CD4-positive, alpha-beta T cell treated with Interleukin-2 at 100 ng/mL for 4 hours (primary cell): ENCODE measurements at regions not wholly inside any gene's neighbourhood (a gene's known extent, or its start where the extent isn't known, plus 50 kb on each side); places are given as distances from the start of the nearest gene placed in this dataset.
A peak's percentile ranks its signal among the peaks of the same experiment; 100 is the strongest.
"Not testable (repeated sequence)": the region's sequence is repeated elsewhere in the genome, so short reads cannot be mapped to it uniquely, and the experiment has no call there.

Experiments
- DNase-seq: peaks from one replicate; pipeline ENCODE4 v3.0.0-alpha.2; 2020; ENCODE audit warnings: low spot score

GRCh38 chr1:192906334-192906733 lies 97.5 kb downstream of the RGS2 start:
- no peak for DNase-seq

- DNase-seq: no peak
Measured at GRCh38 chr1:192907545-192908243, 98.9 kb downstream of the RGS2 start.

DNA sequence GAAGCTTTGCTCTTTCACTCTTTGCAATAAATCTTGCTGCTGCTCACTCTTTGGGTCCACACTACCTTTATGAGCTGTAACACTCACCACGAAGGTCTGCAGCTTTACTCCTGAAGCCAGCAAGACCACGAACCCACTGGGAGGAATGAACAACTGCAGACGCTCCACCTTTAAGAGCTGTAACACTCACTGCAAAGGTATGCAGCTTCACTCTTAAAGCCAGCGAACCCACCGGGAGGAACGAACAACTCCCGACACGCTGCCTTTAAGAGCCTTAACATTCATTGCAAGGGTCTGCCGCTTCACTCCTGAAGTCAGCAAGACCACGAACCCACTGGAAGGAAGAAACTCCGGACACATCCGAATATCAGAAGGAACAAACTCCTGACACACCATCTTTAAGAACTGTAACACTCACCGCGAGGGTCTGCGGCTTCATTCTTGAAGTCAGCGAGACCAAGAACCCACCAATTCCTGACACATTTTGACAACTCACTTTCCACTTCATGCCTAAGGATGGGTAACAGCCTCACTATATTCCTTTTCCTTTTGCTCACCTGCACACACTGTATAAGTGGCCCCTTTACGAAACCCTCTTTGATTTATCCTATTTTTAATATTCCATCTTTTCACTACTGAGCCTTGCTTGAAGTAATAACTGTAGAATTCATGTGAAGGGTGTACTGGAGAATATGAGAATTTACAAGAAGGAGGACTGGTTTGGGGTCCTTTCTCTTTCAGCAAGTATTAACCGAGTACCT lies 103.2 kb downstream of the RGS2 start:
- not testable (repeated sequence) for DNase-seq

GRCh38 chr1:192913683-192914082 lies 104.8 kb downstream of the RGS2 start:
- DNase-seq: no peak

GRCh38 chr1:192914092-192914491 lies 105.3 kb downstream of the RGS2 start:
- DNase-seq: no peak

DNA sequence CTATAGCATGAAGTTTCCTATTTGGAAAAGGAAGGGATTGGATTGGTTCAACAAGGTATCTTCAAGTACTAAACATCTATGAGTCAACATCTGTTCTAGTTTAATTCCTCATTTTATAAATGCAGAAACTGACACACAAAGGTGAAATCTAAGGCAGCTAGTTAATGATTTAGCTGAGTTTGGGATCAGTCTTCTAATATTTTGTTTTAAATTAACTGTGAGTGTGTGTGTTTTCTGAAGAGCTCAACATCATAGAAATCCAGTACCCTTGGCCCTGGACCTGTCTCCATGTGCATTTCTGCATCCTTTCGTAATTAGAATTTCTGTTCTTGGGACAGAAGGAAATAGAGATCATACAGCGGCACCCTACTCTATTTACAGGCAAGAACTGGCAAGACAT lies 105.9 kb downstream of the RGS2 start:
- DNase-seq: no peak

GRCh38 chr1:192916021-192916420 lies 107.2 kb downstream of the RGS2 start:
- no peak for DNase-seq

DNA sequence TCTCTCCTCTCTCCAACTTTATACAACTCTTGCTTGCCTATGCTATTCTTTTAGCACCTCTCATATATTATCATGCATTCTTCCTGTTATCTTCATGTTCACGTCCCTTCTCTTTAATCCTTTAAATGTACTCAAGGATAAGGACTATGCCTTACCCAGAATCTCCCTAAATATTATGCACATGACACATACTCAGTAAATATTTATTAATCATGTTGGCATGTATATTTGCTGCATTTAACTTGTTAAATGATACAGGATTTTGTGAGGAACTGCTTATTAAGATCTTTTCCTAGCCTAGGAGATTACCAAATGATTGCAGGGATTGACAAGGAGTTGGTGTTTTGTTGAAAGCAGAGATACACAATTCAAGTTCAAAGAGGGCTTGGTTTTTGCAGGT lies 109.4 kb downstream of the RGS2 start:
- no peak for DNase-seq

DNA sequence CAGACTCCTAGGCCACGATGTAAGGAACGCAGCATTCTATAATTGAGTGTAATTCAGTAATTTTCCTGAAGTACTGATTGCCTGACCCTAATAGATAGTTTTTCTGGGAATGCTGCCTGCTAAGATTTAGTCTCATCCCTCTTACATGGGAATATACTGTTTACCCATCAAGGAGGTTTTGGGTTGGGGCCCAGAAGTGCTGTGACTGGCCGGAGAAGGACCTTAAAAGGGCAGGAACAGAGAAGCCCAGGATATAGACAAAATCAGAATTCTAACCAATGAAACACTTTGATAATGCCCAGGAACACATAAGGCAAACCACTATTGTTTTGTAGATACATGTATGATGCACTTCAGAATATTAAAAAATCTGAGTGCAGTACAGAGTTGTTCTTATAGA lies 111.6 kb downstream of the RGS2 start:
- DNase-seq: no peak

DNA sequence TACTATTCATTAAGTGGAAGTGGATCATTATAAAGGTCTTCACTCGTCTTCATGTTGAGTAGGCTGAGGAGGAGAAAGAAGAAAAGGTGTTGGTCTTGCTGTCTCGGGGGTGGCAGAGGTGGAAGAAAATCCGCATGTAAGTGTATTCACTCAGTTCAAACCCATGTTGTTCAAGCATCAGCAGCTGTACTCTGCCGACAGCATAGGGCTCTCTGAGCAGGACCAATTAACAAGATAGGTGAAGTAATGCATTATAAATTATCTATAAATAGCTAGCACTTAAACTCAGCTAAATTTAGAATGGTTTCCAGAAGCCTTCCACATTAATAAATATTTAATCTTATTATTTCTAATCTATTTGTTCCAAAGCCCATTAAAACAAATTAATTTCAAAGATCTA lies 116.8 kb downstream of the RGS2 start:
- no peak for DNase-seq

GRCh38 chr1:192926736-192927135 lies 117.9 kb downstream of the RGS2 start:
- no peak for DNase-seq

GRCh38 chr1:192927496-192927895 lies 118.7 kb downstream of the RGS2 start:
- DNase-seq: no peak

DNA sequence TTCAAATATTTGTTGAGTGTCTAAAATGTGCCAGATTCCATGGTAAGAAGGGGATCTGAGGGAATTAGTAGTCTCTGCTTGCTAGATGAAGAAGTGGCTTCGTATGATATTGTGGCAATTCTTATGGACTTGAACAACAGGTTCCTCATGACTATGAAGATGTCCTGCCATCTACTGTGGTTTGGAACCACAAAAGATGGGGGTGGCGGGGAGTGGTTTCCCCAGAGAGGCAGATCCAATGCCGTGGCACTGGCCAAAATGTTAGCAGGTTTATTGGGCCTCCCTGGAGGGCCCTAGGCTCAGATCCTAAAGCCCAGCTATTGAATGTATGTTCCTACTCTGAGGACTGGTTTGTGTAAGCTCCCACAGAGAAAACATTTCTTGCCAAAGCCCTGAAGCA lies 120.8 kb downstream of the RGS2 start:
- no peak for DNase-seq

- no peak for DNase-seq
Measured at GRCh38 chr1:192933744-192934143, 124.9 kb downstream of the RGS2 start.

DNA sequence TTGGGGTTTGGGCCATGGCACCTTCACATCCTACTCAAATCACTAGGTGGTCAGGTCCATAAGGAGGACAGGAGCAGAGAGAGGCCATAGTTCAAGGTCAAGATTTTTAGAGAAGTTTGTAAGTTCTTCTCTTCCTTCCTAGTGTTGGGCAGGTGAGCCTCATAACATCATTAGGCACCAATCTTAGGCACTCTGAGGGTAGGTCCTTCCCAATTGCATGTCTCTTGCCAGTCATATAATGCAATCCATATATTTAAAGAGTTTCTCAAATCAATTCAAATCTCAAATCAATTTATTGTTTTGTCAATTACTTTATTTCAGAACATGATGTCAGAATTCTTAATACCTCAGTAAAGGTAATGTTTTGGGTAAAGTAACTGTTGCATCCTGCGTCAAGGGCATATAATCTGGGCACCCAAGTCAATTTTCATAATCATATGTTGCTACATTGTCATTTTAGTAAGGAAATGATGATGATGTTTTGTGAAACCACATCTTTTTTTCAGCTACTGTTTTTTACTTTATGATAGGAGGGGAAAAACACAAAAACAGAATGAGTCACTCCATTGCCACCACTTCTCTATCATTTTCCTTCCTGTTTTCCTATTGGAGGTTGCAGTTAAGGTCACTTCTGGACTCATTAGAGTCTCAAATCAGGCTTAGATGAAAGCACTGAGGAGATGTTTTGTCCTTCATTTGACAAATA lies 122.7 kb downstream of the UCHL5 start:
- peak; percentile 12 for DNase-seq

DNA sequence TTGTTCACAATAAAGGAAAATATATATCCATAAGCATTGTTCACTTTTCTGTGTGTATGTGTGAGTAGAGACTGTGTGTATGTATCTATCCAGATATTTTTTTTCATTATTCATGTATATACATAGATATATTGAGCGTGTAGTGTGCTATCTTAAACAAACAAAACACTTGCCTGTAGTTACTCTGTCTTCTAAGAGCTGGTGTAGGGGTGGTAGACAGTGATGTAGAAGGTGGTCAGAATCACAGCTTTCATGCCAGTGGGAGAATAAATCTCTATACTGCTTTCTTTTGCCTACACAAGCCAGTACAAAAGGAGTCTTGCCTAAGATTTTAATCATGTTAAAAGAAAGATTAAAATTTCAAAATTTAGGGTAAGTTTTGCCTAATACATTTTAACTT lies 122.0 kb downstream of the UCHL5 start:
- no peak for DNase-seq

- DNase-seq: no peak
Measured at GRCh38 chr1:192939440-192939839, 119.7 kb downstream of the UCHL5 start.

DNA sequence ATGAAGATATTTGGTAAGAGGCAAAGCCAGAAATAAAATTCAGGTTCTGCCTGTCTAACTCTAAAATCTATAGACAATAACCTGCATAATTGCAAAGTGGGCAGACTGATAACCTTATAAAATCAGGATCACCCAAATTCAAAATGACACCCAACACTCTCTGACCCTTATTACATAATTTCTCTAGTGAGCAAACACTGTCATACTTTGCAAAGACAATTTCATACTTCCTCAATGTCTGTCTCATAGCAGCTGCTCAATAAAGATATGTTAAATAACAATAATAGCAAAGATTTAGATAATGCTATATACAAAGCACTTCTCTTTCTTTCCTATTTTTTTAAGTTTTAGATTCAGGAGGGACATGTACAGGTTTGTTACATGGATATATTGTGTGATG lies 118.5 kb downstream of the UCHL5 start:
- no peak for DNase-seq

- DNase-seq: no peak
Measured at GRCh38 chr1:192941722-192942411, 117.3 kb downstream of the UCHL5 start.

GRCh38 chr1:192943108-192943507 lies 116.1 kb downstream of the UCHL5 start:
- DNase-seq: no peak

DNA sequence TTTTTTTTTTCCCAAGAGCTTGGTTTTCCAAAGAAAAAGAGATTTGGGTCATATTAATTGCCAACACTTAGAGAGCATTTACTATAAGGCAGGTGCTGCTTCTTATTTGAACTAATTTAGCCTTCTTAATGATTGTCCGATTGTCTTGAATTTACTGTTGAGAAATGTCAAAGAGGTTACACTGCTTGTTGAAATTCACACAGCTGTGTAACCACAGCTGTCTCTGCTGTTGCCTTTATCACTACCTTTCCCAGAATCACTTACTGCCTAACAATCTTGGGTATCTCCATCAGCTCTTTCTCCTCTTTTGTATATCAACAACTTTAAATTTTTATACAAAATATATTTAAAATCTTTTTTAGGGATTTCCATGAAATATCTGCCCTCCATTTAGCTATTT lies 115.6 kb downstream of the UCHL5 start:
- DNase-seq: no peak

GRCh38 chr1:192945390-192946130 lies 113.6 kb downstream of the UCHL5 start:
- no peak for DNase-seq
